GM13976 (cell line): ENCODE measurements at regions not wholly inside any gene's neighbourhood (a gene's known extent, or its start where the extent isn't known, plus 50 kb on each side); places are given as distances from the start of the nearest gene placed in this dataset.

Source experiments
- DNase-seq: peaks from one replicate; pipeline ENCODE4 v3.0.0; 2012; ENCODE audit warnings: low spot score
- CTCF ChIP-seq: IDR thresholded peaks from 2 replicates; pipeline ENCODE4 v1.5.1; 2012; ENCODE audit warnings: borderline replicate concordance, mild to moderate bottlenecking; ENCODE audit not compliant: insufficient read depth; ENCODE audit errors: extremely low read depth, missing control alignments, control extremely low read depth
- in situ Hi-C: fragments of 300-500 bp; cut with MboI; formaldehyde crosslinking; loops from one replicate; pipeline ENCODE4 v1.12.0; 2022; ENCODE audit warnings: low sequenced_read_pairs, mixed read lengths, inconsistent platforms; ENCODE audit not compliant: unreplicated experiment

- in situ Hi-C loops, result no loop called here
- DNase-seq, result no peak
- TF ChIP-seq CTCF, result no peak
Measured at GRCh38 chr16:75836347-75837010, 110.2 kb upstream of the CPHXL start.

GRCh38 chr16:75837264-75837663 lies 111.0 kb upstream of the CPHXL start:
- in situ Hi-C loops, result no loop called here
- TF ChIP-seq CTCF, result no peak
- no peak for DNase-seq

DNA sequence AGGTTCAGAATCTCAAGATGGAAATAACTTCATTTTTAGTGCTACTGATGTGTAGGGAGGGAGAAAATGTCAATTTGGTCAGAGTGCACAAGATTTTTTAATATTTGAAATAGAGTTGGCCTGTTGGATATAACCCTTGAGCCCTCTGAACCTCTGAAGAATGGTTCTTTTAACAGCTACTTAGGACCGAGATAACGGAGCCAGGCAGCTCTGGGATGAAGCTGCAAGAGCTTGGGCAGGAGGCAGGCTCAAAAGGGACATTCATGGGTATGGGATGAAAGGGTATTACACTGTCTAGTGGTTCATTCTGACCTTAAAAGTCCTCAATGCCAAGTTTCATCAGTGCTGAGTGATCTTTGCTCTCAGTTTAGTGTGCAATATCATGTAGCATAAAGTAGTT lies 111.4 kb upstream of the CPHXL start:
- no peak for DNase-seq
- no peak for TF ChIP-seq CTCF
- in situ Hi-C loops, result no loop called here

GRCh38 chr16:75841517-75841916 lies 115.2 kb upstream of the CPHXL start:
- in situ Hi-C loops, result no loop called here
- no peak for TF ChIP-seq CTCF
- DNase-seq, result no peak

- no peak for DNase-seq
- in situ Hi-C loops, result no loop called here
Measured at GRCh38 chr16:75847172-75847571, 120.9 kb upstream of the CPHXL start.

GRCh38 chr16:75854152-75854551 lies 127.9 kb upstream of the CPHXL start:
- no peak for DNase-seq
- TF ChIP-seq CTCF, result no peak
- in situ Hi-C loops, result no loop called here

More at GRCh38 chr16:75847172-75847571, 120.9 kb upstream of the CPHXL start:
- TF ChIP-seq CTCF, result no peak

GRCh38 chr16:75860326-75861053 lies 134.2 kb upstream of the CPHXL start:
- in situ Hi-C loops, result no loop called here
- TF ChIP-seq CTCF, result no peak
- no peak for DNase-seq
